Body of pancreas (tissue), 4 donors: ENCODE measurements at regions not wholly inside any gene's neighbourhood (a gene's known extent, or its start where the extent isn't known, plus 50 kb on each side); places are given as distances from the start of the nearest gene placed in this dataset.

Source experiments
- ATAC-seq: fragments of 150-250 bp; one replicate; pipeline ENCODE4 v1.9.1; 2016
- DNase-seq, 4 donors: peaks; one replicate each; pipeline ENCODE4 v3.0.0-alpha.2; 2019
- H3K27ac ChIP-seq, 4 donors: fragments of 200-600 bp; sonication (generic); 1 replicate in 3 of 4; 2 replicates in 1 of 4; pipeline versions ENCODE4 v1.5.1 to v1.6.1; 2016 to 2019; ENCODE audit warnings: mild to moderate bottlenecking in 1 of 4, mixed read lengths in 1 of 4, moderate library complexity in 1 of 4
- H3K27me3 ChIP-seq, 2 donors: fragments of 200-600 bp; sonication (generic); one replicate each; pipeline ENCODE4 v1.6.0; 2016; ENCODE audit warnings: mild to moderate bottlenecking in 1 of 2
- H3K36me3 ChIP-seq, 2 donors: fragments of 200-600 bp; sonication (generic); replicated peaks in 1 of 2; 2 replicates each; pipeline ENCODE4 v1.5.1; 2016; ENCODE audit warnings: low read depth in 2 of 2; ENCODE audit not compliant: insufficient read depth in 1 of 2
- H3K4me1 ChIP-seq: fragments of 200-600 bp; sonication (generic); one replicate; pipeline ENCODE4 v1.6.0; 2016
- H3K4me3 ChIP-seq, 2 donors: fragments of 200-600 bp; sonication (generic); 1 replicate in 1 of 2; 2 replicates in 1 of 2; pipeline ENCODE4 v1.5.1; 2016 to 2019
- H3K9me3 ChIP-seq, 3 donors: fragments of 200-600 bp; sonication (generic); 1 replicate in 2 of 3; 2 replicates in 1 of 3; pipeline ENCODE4 v1.5.1; 2016
- POLR2A ChIP-seq, 3 donors: fragments of 450-650 bp; IDR thresholded peaks; one replicate each; pipeline ENCODE4 v1.6.1; 2016; ENCODE audit warnings: antibody characterized with exemption in 3 of 3, mild to moderate bottlenecking in 2 of 3
- WGBS, 2 donors: methylation state at CpG; one replicate each; pipeline ENCODE4 v1.1.5; 2017; 5-methylcytosine and 5-hydroxymethylcytosine counted together
- intact Hi-C: fragments of 100-400 bp; cut with DNase I; formaldehyde crosslinking; loops from one replicate; pipeline ENCODE4 v1.15.1; 2023
- TF ChIP-seq, protein P1 (sequence below), 7 experiments: fragments of 450-650 bp in 4 of 7; fragments of 200-600 bp in 3 of 7; sonication (generic) in 3 of 7; IDR thresholded peaks; one replicate each; pipeline ENCODE4 v1.5.1; 2016 to 2019; ENCODE audit warnings: antibody characterized with exemption in 7 of 7

DNA sequence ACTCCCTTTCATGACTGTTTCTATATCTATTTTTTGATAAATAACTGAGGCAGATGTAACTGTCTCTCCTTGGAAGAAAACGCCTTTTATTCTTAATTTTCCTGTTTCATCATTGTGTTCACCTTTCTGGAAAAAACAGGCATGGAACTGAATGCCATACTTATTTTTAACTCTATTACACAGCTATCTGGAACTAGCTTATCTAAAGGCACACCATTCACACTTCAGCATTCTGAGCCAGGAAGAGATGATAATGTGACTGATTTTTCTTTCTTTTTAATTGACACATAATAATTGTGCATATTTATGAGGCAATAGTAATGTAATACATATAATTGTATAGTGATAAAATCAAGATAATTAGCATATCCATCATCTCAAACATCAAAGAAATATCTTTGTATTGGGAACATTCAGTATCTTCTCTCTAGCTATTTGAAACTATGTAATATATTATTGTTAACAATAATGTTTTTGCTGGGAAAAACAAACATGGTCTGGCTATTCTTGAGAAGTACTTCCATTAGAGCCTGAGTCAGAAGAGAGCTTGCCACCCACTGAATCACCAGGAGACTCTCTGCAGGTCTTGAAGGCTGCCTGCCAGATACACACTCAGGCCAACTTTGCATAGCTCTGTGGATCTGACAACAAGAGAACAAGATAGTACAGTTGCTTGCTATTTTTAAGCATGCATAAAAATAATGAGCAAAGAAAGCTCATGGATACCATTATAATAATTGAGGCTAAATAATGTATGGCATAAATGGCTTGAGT lies 501.0 kb upstream of the EDIL3 start:
- intact Hi-C loops, result no loop called here
- Histone ChIP-seq H3K4me1 (no peaks in the 10 kb centered on the region), H3K9me3 (no peaks in the 10 kb centered on the region), H3K27me3 (no peaks in the 10 kb centered on the region), H3K4me3 (no peak overlapping the region), H3K36me3 (no peaks in the 10 kb centered on the region), H3K27ac (no peak overlapping the region)
- TF ChIP-seq, protein P1, sequence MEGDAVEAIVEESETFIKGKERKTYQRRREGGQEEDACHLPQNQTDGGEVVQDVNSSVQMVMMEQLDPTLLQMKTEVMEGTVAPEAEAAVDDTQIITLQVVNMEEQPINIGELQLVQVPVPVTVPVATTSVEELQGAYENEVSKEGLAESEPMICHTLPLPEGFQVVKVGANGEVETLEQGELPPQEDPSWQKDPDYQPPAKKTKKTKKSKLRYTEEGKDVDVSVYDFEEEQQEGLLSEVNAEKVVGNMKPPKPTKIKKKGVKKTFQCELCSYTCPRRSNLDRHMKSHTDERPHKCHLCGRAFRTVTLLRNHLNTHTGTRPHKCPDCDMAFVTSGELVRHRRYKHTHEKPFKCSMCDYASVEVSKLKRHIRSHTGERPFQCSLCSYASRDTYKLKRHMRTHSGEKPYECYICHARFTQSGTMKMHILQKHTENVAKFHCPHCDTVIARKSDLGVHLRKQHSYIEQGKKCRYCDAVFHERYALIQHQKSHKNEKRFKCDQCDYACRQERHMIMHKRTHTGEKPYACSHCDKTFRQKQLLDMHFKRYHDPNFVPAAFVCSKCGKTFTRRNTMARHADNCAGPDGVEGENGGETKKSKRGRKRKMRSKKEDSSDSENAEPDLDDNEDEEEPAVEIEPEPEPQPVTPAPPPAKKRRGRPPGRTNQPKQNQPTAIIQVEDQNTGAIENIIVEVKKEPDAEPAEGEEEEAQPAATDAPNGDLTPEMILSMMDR (IDR thresholded peaks at IDR 0.05), result no peak
- no peak for TF ChIP-seq POLR2A (IDR thresholded peaks at IDR 0.05)
- DNase-seq, result no peak
- WGBS, 2 donors, result 40 to 46% methylated on average over 1 of the region's 1 CpG
- ATAC-seq, result no peak

GRCh38 chr5:84881737-84882136 lies 497.1 kb upstream of the EDIL3 start:
- TF ChIP-seq, protein P1 (IDR thresholded peaks at IDR 0.05), result no peak
- no peak for TF ChIP-seq POLR2A (IDR thresholded peaks at IDR 0.05)
- no peak overlapping the region for H3K4me3 ChIP-seq
- H3K4me1 ChIP-seq, result no peaks in the 10 kb centered on the region
- no peak for DNase-seq
- WGBS, 2 donors, result 45 to 68% methylated on average over 4 of the region's 4 CpGs
- H3K36me3 ChIP-seq, result no peaks in the 10 kb centered on the region
- no peak overlapping the region for H3K27ac ChIP-seq
- H3K9me3 ChIP-seq, result no peaks in the 10 kb centered on the region
- intact Hi-C loops, result no loop called here
- H3K27me3 ChIP-seq, result no peaks in the 10 kb centered on the region
- no peak for ATAC-seq

GRCh38 chr5:84874196-84874595 lies 489.5 kb upstream of the EDIL3 start:
- Histone ChIP-seq H3K27me3 (no peaks in the 10 kb centered on the region), H3K27ac (no peak overlapping the region), H3K4me3 (no peak overlapping the region), H3K4me1 (no peaks in the 10 kb centered on the region), H3K36me3 (no peaks in the 10 kb centered on the region), H3K9me3 (no peaks in the 10 kb centered on the region)
- TF ChIP-seq POLR2A (IDR thresholded peaks at IDR 0.05), result no peak
- TF ChIP-seq, protein P1 (IDR thresholded peaks at IDR 0.05), result no peak
- DNase-seq (no peak), ATAC-seq (no peak)
- intact Hi-C loops, result no loop called here

DNA sequence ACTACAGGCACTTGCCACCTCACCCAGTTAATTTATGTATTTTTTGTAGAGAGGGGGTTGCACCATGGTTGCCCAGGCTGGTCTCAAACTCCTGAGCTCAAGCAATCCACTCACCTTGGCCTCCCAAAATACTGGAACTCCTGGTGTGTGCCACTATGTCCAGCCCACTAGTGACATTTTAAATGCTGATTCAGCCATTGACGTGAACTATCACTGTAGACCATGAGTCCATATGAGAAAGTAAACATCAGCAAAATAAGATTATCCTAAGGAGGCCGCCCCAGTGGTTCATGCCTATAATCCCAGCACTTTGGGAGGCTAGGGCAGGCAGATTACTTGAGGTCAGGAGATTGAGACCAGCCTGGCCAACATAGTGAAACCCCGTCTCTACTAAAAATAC lies 488.1 kb upstream of the EDIL3 start:
- Histone ChIP-seq H3K27ac (no peak overlapping the region), H3K36me3 (no peaks in the 10 kb centered on the region), H3K4me3 (no peak overlapping the region), H3K27me3 (no peaks in the 10 kb centered on the region), H3K9me3 (no peaks in the 10 kb centered on the region), H3K4me1 (no peaks in the 10 kb centered on the region)
- ATAC-seq, result no peak
- WGBS, 2 donors, result 51 to 66% methylated on average over 3 of the region's 3 CpGs
- no peak for TF ChIP-seq POLR2A (IDR thresholded peaks at IDR 0.05)
- TF ChIP-seq, protein P1 (IDR thresholded peaks at IDR 0.05), result no peak
- no peak for DNase-seq
- intact Hi-C loops, result no loop called here

DNA sequence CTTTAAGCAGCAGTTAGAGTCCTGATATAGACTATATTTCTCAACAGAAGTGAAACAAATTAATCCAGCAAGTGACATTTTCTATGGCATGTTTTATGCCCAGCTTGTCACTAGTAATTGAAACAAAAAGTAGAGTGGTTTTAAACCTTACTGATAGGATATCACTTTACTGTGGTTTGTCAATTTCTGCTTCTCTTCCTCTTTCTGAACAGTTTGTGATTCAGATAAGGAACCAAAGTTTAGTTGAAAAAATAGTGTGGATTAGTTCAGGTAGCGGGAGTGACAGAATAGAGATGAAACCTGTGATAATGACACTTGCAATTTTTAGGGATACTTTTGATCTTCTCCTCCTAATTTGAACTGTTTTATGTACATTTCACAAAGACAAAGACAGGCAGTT lies 485.7 kb upstream of the EDIL3 start:
- no peak overlapping the region for H3K27ac ChIP-seq

More for the DNA sequence above, 485.7 kb upstream of the EDIL3 start:
- no peaks in the 10 kb centered on the region for H3K36me3 ChIP-seq
- no peaks in the 10 kb centered on the region for H3K4me1 ChIP-seq
- ATAC-seq (no peak), DNase-seq (no peak)
- WGBS, 2 donors, result 0 to 26% methylated on average over 1 of the region's 1 CpG
- intact Hi-C loops, result no loop called here
- H3K27me3 ChIP-seq, result no peaks in the 10 kb centered on the region
- no peak for TF ChIP-seq POLR2A (IDR thresholded peaks at IDR 0.05)
- TF ChIP-seq, protein P1 (IDR thresholded peaks at IDR 0.05), result no peak
- no peak overlapping the region for H3K4me3 ChIP-seq
- H3K9me3 ChIP-seq, result no peaks in the 10 kb centered on the region
